Body of pancreas (tissue), 4 donors: ENCODE measurements at regions not wholly inside any gene's neighbourhood (a gene's known extent, or its start where the extent isn't known, plus 50 kb on each side); places are given as distances from the start of the nearest gene placed in this dataset.

Experiments used
- ATAC-seq: fragments of 150-250 bp; one replicate; pipeline ENCODE4 v1.9.1; 2016
- DNase-seq, 4 donors: peaks; one replicate each; pipeline ENCODE4 v3.0.0-alpha.2; 2019
- H3K27ac ChIP-seq, 4 donors: fragments of 200-600 bp; sonication (generic); 1 replicate in 3 of 4; 2 replicates in 1 of 4; pipeline versions ENCODE4 v1.5.1 to v1.6.1; 2016 to 2019; ENCODE audit warnings: mild to moderate bottlenecking in 1 of 4, mixed read lengths in 1 of 4, moderate library complexity in 1 of 4
- H3K27me3 ChIP-seq, 2 donors: fragments of 200-600 bp; sonication (generic); one replicate each; pipeline ENCODE4 v1.6.0; 2016; ENCODE audit warnings: mild to moderate bottlenecking in 1 of 2
- H3K36me3 ChIP-seq, 2 donors: fragments of 200-600 bp; sonication (generic); replicated peaks in 1 of 2; 2 replicates each; pipeline ENCODE4 v1.5.1; 2016; ENCODE audit warnings: low read depth in 2 of 2; ENCODE audit not compliant: insufficient read depth in 1 of 2
- H3K4me1 ChIP-seq: fragments of 200-600 bp; sonication (generic); one replicate; pipeline ENCODE4 v1.6.0; 2016
- H3K4me3 ChIP-seq, 2 donors: fragments of 200-600 bp; sonication (generic); 1 replicate in 1 of 2; 2 replicates in 1 of 2; pipeline ENCODE4 v1.5.1; 2016 to 2019
- H3K9me3 ChIP-seq, 3 donors: fragments of 200-600 bp; sonication (generic); 1 replicate in 2 of 3; 2 replicates in 1 of 3; pipeline ENCODE4 v1.5.1; 2016
- POLR2A ChIP-seq, 3 donors: fragments of 450-650 bp; IDR thresholded peaks; one replicate each; pipeline ENCODE4 v1.6.1; 2016; ENCODE audit warnings: antibody characterized with exemption in 3 of 3, mild to moderate bottlenecking in 2 of 3
- WGBS, 2 donors: methylation state at CpG; one replicate each; pipeline ENCODE4 v1.1.5; 2017; 5-methylcytosine and 5-hydroxymethylcytosine counted together
- intact Hi-C: fragments of 100-400 bp; cut with DNase I; formaldehyde crosslinking; loops from one replicate; pipeline ENCODE4 v1.15.1; 2023
- TF ChIP-seq, protein P1 (sequence below), 7 experiments: fragments of 450-650 bp in 4 of 7; fragments of 200-600 bp in 3 of 7; sonication (generic) in 3 of 7; IDR thresholded peaks; one replicate each; pipeline ENCODE4 v1.5.1; 2016 to 2019; ENCODE audit warnings: antibody characterized with exemption in 7 of 7

DNA sequence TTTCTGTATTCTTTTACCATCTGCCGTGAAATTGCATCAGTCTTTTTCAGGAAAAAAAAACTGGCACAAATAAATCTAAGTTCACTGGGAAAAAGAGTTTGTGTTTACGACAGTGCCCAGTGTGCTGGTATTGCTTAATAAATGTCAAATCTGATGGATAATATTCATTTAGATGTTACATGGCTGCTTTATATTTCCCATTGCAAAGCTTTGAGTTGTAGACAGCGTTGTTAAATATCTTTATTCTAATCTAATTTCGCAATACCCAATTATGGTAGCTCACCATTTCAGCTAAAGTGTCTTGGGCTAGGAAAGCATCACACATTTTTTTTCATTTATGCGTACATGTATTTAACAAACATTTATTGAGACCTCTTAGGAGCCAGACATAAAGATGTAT, 1994.5 kb upstream of the FLRT2 start:
- Histone ChIP-seq H3K4me1 (no peaks in the 10 kb centered on the region), H3K9me3 (no peaks in the 10 kb centered on the region), H3K27ac (no peak overlapping the region), H3K4me3 (no peak overlapping the region), H3K36me3 (no peaks in the 10 kb centered on the region), H3K27me3 (no peaks in the 10 kb centered on the region)
- DNase-seq, result no peak
- TF ChIP-seq POLR2A (IDR thresholded peaks at IDR 0.05), result no peak
- TF ChIP-seq, protein P1, sequence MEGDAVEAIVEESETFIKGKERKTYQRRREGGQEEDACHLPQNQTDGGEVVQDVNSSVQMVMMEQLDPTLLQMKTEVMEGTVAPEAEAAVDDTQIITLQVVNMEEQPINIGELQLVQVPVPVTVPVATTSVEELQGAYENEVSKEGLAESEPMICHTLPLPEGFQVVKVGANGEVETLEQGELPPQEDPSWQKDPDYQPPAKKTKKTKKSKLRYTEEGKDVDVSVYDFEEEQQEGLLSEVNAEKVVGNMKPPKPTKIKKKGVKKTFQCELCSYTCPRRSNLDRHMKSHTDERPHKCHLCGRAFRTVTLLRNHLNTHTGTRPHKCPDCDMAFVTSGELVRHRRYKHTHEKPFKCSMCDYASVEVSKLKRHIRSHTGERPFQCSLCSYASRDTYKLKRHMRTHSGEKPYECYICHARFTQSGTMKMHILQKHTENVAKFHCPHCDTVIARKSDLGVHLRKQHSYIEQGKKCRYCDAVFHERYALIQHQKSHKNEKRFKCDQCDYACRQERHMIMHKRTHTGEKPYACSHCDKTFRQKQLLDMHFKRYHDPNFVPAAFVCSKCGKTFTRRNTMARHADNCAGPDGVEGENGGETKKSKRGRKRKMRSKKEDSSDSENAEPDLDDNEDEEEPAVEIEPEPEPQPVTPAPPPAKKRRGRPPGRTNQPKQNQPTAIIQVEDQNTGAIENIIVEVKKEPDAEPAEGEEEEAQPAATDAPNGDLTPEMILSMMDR (IDR thresholded peaks at IDR 0.05), result no peak
- intact Hi-C loops, result no loop called here
- no peak for ATAC-seq
- 93% methylated on average over 5 of the region's 5 CpGs for WGBS, 2 donors

DNA sequence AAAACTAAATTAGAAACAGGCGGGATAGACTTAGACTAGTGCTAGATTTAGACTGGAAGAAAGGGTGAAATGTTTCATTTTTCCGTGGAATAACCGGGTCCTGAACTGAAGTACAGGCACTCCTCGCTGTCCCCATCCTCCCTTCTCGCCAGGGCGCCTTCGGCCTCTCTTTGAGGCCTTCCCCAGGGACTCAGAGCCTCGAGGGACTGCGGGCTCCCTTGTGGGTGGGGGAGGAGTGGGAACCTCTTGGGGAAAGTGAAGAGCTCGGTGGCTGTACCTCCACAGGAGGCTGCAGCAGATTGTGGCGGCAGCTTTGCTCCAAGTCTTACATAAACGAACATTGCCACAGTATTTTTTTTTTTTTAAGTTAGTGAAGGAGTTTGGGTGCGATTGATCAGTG, 1988.8 kb upstream of the FLRT2 start:
- no peaks in the 10 kb centered on the region for H3K36me3 ChIP-seq
- 86% methylated on average over 13 of the region's 13 CpGs for WGBS, 2 donors
- DNase-seq, result no peak
- H3K4me1 ChIP-seq, result no peaks in the 10 kb centered on the region
- no peak overlapping the region for H3K27ac ChIP-seq
- ATAC-seq, result no peak
- H3K9me3 ChIP-seq, result no peaks in the 10 kb centered on the region
- H3K4me3 ChIP-seq, result no peak overlapping the region
- TF ChIP-seq, protein P1 (IDR thresholded peaks at IDR 0.05), result no peak
- TF ChIP-seq POLR2A (IDR thresholded peaks at IDR 0.05), result no peak
- intact Hi-C loops, result no loop called here
- no peaks in the 10 kb centered on the region for H3K27me3 ChIP-seq

DNA sequence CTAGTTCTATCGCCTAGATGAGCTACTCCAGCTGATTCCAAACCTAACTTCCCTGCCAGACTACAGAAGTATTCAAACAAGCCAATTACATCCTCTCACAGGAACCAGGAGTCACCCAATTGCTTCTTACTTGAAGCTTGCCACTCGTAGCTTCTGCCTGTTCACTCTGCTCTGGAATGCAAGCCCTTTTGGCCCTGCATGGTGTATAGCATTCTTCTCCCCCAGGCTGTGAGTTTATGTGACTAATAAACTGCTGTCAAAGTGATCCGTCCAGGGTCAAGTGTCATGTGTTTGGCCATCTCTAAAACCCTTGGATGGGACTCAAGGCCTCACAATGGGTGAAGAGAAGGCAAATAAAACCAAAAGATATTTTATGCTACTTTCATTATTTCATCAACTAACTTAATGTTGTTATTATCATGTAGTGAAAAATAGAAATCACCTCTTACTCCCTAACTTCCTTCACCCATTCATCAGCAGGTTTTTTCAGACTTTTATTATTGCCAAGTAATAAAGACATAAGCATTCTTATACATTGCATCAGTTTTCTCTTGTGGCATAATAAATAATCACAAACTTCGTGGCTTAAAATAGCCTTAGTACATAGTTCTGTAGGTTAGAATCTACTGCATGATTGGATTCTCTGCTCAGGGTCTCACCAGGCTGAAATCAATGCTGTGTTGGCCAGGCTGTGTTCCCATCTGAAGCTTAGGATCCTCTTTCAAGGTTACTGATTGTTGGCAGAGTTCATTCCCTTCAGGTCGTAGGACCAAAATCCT, 1981.7 kb upstream of the FLRT2 start:
- Histone ChIP-seq H3K4me1 (no peaks in the 10 kb centered on the region), H3K27me3 (no peaks in the 10 kb centered on the region), H3K36me3 (no peaks in the 10 kb centered on the region), H3K4me3 (no peak overlapping the region), H3K27ac (no peak overlapping the region), H3K9me3 (no peaks in the 10 kb centered on the region)
- no peak for TF ChIP-seq POLR2A (IDR thresholded peaks at IDR 0.05)
- TF ChIP-seq, protein P1 (IDR thresholded peaks at IDR 0.05), result no peak
- DNase-seq (no peak), ATAC-seq (no peak)
- WGBS, 2 donors, result 54 to 60% methylated on average over 5 of the region's 5 CpGs
- intact Hi-C loops, result no loop called here

DNA sequence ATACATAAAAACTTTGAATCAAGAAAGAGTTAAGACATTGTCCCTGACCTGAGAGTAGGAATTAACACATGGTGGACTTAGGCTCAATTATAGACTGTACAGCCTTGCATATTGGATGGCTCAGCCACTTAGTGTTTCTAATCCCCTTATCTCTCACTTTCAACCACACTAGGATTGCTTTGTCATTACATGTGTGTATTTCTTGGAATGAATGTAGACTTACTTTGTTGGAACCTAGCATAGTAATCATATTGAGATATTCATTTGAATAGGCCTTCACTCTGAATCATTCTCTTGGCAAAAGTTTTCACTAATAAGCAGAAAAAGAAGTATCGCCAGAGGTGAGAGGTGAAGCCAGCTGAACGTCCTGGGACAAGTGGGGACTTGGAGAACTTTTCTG, 1973.9 kb upstream of the FLRT2 start:
- no peak overlapping the region for H3K27ac ChIP-seq
- intact Hi-C loops, result no loop called here
- H3K4me3 ChIP-seq, result no peak overlapping the region
- ATAC-seq (no peak), DNase-seq (no peak)
- H3K4me1 ChIP-seq, result no peaks in the 10 kb centered on the region
- H3K36me3 ChIP-seq, result no peaks in the 10 kb centered on the region
- no peaks in the 10 kb centered on the region for H3K9me3 ChIP-seq
- H3K27me3 ChIP-seq, result no peaks in the 10 kb centered on the region
- WGBS, 2 donors, result 73 to 79% methylated on average over 2 of the region's 2 CpGs
- TF ChIP-seq, protein P1 (IDR thresholded peaks at IDR 0.05), result no peak
- no peak for TF ChIP-seq POLR2A (IDR thresholded peaks at IDR 0.05)
